ENCODE measurements at regions not wholly inside any gene's neighbourhood (a gene's known extent, or its start where the extent isn't known, plus 50 kb on each side); places are given as distances from the start of the nearest gene placed in this dataset.

GRCh38 chr3:88940296-88940695, 167.1 kb upstream of the EPHA3 start:
- no peak overlapping the region for H3K4me2 ChIP-seq (ENCODE audit: control insufficient read depth, insufficient read depth)
- no peak overlapping the region for H3K4me3 ChIP-seq
- DNase-seq (ENCODE audit: low read depth, low spot score): no peak
- H4K20me1 ChIP-seq (ENCODE audit: control insufficient read depth, insufficient read depth): no peaks in the 10 kb centered on the region
- in situ Hi-C loops (cut with MboI): no loop called here
- no peaks in the 10 kb centered on the region for H3K4me1 ChIP-seq (ENCODE audit: control insufficient read depth, insufficient read depth, low read length)
- FAIRE-seq: no peak
- H2AFZ ChIP-seq (ENCODE audit: control insufficient read depth, low read depth, low read length): no peak overlapping the region
- H3K36me3 ChIP-seq (ENCODE audit: control insufficient read depth in 2 of 2, insufficient read depth in 2 of 2, low read length in 1 of 2): no peaks in the 10 kb centered on the region
- no peak overlapping the region for H3K9ac ChIP-seq (ENCODE audit: control insufficient read depth, insufficient read depth, low read length)
- H3K79me2 ChIP-seq (ENCODE audit: control insufficient read depth, insufficient read depth, low read length): no peaks in the 10 kb centered on the region
- intact Hi-C loops (cut with micrococcal nuclease; ENCODE audit: unreplicated experiment): no loop called here
- no peak for ATAC-seq
- H3K9me3 ChIP-seq (replicated peaks; ENCODE audit: control insufficient read depth, insufficient read depth, low read length): no peaks in the 10 kb centered on the region
- no TSS peak for BruUV-seq (replicated peaks)
- ChIA-PET POLR2A (no interaction called here), CTCF (no interaction called here), SMC1A (ENCODE audit: uncharacterized antibody, unreplicated experiment) (no interaction called here), RAD21 (ENCODE audit: unreplicated experiment) (no interaction called here)
- H3K27ac ChIP-seq (ENCODE audit: control insufficient read depth, insufficient read depth): no peak overlapping the region
- TF ChIP-seq ZNF384 (IDR thresholded peaks at IDR 0.05; ENCODE audit: borderline replicate concordance, low read depth, low read length) (no peak), HDAC6 (IDR thresholded peaks at IDR 0.05; ENCODE audit: unreplicated experiment) (no peak)
- H3K27me3 ChIP-seq (replicated peaks in 1 of 2; ENCODE audit: control insufficient read depth in 2 of 2, insufficient read depth in 2 of 2, low read length in 1 of 2): no peaks in the 10 kb centered on the region
- WGBS (ENCODE audit: insufficient coverage, insufficient replicate concordance, low lambda C conversion rate, missing lambda C conversion rate): 22% methylated on average over 2 of the region's 2 CpGs

GRCh38 chr3:88947013-88947412, 160.4 kb upstream of the EPHA3 start:
- CTCF ChIA-PET: no interaction called here
- no peak for FAIRE-seq
- H4K20me1 ChIP-seq (ENCODE audit: control insufficient read depth, insufficient read depth): no peaks in the 10 kb centered on the region

More at GRCh38 chr3:88947013-88947412, 160.4 kb upstream of the EPHA3 start:
- ATAC-seq (no peak), DNase-seq (ENCODE audit: low read depth, low spot score) (no peak)
- H3K27me3 ChIP-seq (replicated peaks in 1 of 2; ENCODE audit: control insufficient read depth in 2 of 2, insufficient read depth in 2 of 2, low read length in 1 of 2): no peaks in the 10 kb centered on the region
- no peak overlapping the region for H3K9ac ChIP-seq (ENCODE audit: control insufficient read depth, insufficient read depth, low read length)
- TF ChIP-seq TBL1XR1 (IDR thresholded peaks at IDR 0.05; ENCODE audit: low read depth, low read length) (no peak), SMC3 (IDR thresholded peaks at IDR 0.05; ENCODE audit: borderline replicate concordance, low read length) (no peak), KAT2A (conservative IDR thresholded peaks at IDR 0.05; ENCODE audit: control insufficient read depth, low read depth, low read length) (no peak), RCOR1 (conservative IDR thresholded peaks at IDR 0.05; ENCODE audit: low read depth, low read length) (no peak), PRDM15 (CRISPR knock-in tag; IDR thresholded peaks at IDR 0.05) (no peak), GABPA (IDR thresholded peaks at IDR 0.05; ENCODE audit: low read depth) (no peak), PML (IDR thresholded peaks at IDR 0.05; ENCODE audit: low read length) (no peak)
- H2AFZ ChIP-seq (ENCODE audit: control insufficient read depth, low read depth, low read length): no peak overlapping the region
- ChIA-PET RAD21 (ENCODE audit: unreplicated experiment) (no interaction called here), POLR2A (no interaction called here), SMC1A (ENCODE audit: uncharacterized antibody, unreplicated experiment) (no interaction called here)
- H3K4me3 ChIP-seq: no peak overlapping the region
- no peaks in the 10 kb centered on the region for H3K36me3 ChIP-seq (ENCODE audit: control insufficient read depth in 2 of 2, insufficient read depth in 2 of 2, low read length in 1 of 2)
- WGBS (ENCODE audit: insufficient coverage, insufficient replicate concordance, low lambda C conversion rate, missing lambda C conversion rate): 47% methylated on average over 2 of the region's 2 CpGs
- H3K4me1 ChIP-seq (ENCODE audit: control insufficient read depth, insufficient read depth, low read length): no peaks in the 10 kb centered on the region
- no peak overlapping the region for H3K27ac ChIP-seq (ENCODE audit: control insufficient read depth, insufficient read depth)
- no peaks in the 10 kb centered on the region for H3K9me3 ChIP-seq (replicated peaks; ENCODE audit: control insufficient read depth, insufficient read depth, low read length)
- H3K4me2 ChIP-seq (ENCODE audit: control insufficient read depth, insufficient read depth): no peak overlapping the region
- intact Hi-C loops (cut with micrococcal nuclease; ENCODE audit: unreplicated experiment) (no loop called here), in situ Hi-C loops (cut with MboI) (no loop called here)
- no peaks in the 10 kb centered on the region for H3K79me2 ChIP-seq (ENCODE audit: control insufficient read depth, insufficient read depth, low read length)
- no TSS peak for BruUV-seq (replicated peaks)

Measured in GM12878 (cell line).